ENCODE measurements at regions not wholly inside any gene's neighbourhood (a gene's known extent, or its start where the extent isn't known, plus 50 kb on each side); places are given as distances from the start of the nearest gene placed in this dataset.

DNA sequence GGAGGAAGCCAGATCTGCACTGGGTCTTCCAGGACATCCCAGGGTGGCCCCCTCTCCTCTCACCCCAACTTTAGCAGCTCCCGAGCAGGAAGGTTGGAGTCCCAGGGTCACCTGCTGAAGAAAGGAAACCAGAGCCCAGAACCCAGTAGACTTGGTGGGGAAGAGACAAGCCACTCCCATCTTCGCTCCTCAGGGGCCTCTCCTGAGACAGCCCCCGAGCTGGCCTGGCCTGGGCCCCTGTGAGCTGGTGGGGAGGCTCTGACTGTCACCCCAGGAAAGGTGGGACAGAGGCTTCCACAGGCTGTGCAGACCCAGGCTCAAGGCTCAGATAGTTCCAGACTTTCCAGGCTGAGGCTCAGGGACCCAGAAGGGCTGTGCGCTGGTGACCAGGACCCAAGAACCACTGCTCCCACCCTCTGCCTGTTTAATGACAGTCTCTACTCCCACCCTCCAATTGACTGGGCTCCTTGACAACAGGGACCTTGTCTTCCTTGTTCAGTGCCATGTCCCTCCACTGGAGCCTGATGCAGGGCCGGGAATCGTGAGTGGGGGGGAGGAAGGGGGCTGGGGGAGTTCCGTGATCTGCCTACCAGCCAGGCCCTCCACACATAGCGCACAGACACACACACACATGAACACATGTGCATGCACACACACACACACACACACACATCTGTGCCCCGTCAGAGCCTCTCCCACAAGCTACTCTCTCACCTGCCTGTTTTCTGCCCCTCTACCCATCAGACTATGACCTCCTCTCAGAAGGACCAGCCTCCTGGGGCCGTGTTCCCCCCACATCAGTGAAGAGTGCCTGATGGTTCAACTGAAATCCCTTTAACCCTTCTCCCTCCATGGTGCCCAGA, 401.2 kb downstream of the MATN1 start:
- no peaks in the 10 kb centered on the region for H3K9me3 Mint-ChIP-seq
- ATAC-seq (replicated peaks) (no peak), DNase-seq (no peak)
- no peak overlapping the region for H3K27ac Mint-ChIP-seq
- H3K4me3 Mint-ChIP-seq, result no peak overlapping the region
- H3K4me1 Mint-ChIP-seq, result no peaks in the 10 kb centered on the region
- no peaks in the 10 kb centered on the region for H3K36me3 Mint-ChIP-seq
- peaks cover 10 to 33% of the 10 kb centered on the region in 2 donors for H3K27me3 Mint-ChIP-seq

DNA sequence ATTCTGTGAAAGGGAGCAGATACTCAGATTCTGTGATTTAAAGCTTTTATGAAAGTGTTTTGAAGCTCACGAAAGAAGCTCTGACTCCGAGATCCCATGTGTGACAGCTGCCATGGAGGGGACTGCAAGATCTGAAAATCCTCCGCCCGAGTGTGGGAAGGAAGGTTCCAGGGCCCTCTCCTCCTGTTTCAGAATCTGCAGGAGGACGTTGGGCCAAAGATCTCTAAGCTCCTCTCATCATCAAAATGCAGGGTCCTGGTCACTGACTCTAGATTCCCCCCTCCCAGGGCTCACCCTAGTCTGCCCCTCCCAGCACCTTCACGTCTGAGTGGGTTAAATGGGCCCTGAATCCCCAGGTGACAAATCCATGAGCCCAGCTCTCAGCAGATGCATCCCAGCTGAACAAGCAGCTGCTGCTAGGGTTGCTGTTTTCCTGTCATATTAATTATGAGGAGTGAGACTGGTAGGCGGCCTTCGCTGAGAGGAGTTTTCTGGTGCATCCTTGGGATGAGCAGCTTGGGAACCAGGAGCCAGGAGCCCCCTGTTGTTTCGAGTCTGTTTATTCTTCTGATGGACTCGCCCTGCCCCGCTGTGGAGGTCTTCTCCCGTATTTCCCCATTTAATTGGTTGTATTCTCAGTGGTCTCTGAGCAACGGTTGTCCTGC, 402.0 kb downstream of the MATN1 start:
- peaks cover 10 to 40% of the 10 kb centered on the region in 2 donors for H3K27me3 Mint-ChIP-seq
- no peak overlapping the region for H3K4me3 Mint-ChIP-seq
- no peaks in the 10 kb centered on the region for H3K4me1 Mint-ChIP-seq
- peaks cover under 1 to 5% of the 10 kb centered on the region in 2 donors for H3K9me3 Mint-ChIP-seq
- no peaks in the 10 kb centered on the region for H3K36me3 Mint-ChIP-seq
- no peak overlapping the region for H3K27ac Mint-ChIP-seq
- ATAC-seq (replicated peaks) (no peak), DNase-seq (no peak)

- DNase-seq, result no peak
- Mint-ChIP-seq H3K4me3 (no peak overlapping the region), H3K27me3 (peaks cover 16 to 49% of the 10 kb centered on the region in 2 donors), H3K9me3 (peaks cover 4 to 7% of the 10 kb centered on the region in 2 donors), H3K36me3 (no peaks in the 10 kb centered on the region), H3K27ac (no peak overlapping the region), H3K4me1 (no peaks in the 10 kb centered on the region)
- ATAC-seq (replicated peaks), result no peak
Observed at GRCh38 chr1:30320581-30320890, 402.8 kb downstream of the MATN1 start.

GRCh38 chr1:30319765-30320580, 403.4 kb downstream of the MATN1 start:
- Mint-ChIP-seq H3K36me3 (no peaks in the 10 kb centered on the region), H3K27me3 (peaks cover 18 to 51% of the 10 kb centered on the region in 2 donors), H3K4me3 (no peak overlapping the region), H3K27ac (no peak overlapping the region), H3K4me1 (no peaks in the 10 kb centered on the region), H3K9me3 (peaks cover 4 to 7% of the 10 kb centered on the region in 2 donors)
- no peak for ATAC-seq (replicated peaks)
- no peak for DNase-seq

- peaks cover 4 to 7% of the 10 kb centered on the region in 2 donors for H3K9me3 Mint-ChIP-seq
- no peak overlapping the region for H3K4me3 Mint-ChIP-seq
- ATAC-seq (replicated peaks), result no peak
- no peaks in the 10 kb centered on the region for H3K36me3 Mint-ChIP-seq
- H3K27ac Mint-ChIP-seq, result no peak overlapping the region
- no peak for DNase-seq
- no peaks in the 10 kb centered on the region for H3K4me1 Mint-ChIP-seq
- peaks cover 19 to 53% of the 10 kb centered on the region in 2 donors for H3K27me3 Mint-ChIP-seq
Observed at GRCh38 chr1:30318864-30319718, 404.3 kb downstream of the MATN1 start.

DNA sequence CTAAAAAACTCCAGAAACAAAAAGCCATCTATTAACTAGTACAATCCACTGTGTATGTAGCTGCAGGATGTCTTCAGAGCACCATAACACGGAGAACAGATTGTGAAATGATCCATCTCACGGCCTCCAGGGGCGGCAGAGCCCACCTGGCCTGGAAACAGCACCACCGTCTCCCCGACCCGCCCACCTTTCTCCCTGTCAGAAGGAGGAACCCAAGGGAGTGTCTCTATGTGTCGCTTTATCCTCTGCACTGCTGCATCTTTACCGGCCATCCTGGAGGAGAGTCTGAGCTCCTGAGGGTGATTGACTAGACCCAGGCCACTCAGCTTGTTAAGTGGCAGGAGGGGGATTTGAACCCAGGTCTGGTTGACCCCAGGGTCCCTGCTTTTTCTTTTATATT, 405.0 kb downstream of the MATN1 start:
- H3K36me3 Mint-ChIP-seq, result no peaks in the 10 kb centered on the region
- DNase-seq (no peak), ATAC-seq (replicated peaks) (no peak)
- H3K4me1 Mint-ChIP-seq, result no peaks in the 10 kb centered on the region
- peaks cover 20 to 56% of the 10 kb centered on the region in 2 donors for H3K27me3 Mint-ChIP-seq
- H3K9me3 Mint-ChIP-seq, result peaks cover 4 to 7% of the 10 kb centered on the region in 2 donors
- H3K4me3 Mint-ChIP-seq, result no peak overlapping the region
- no peak overlapping the region for H3K27ac Mint-ChIP-seq

DNA sequence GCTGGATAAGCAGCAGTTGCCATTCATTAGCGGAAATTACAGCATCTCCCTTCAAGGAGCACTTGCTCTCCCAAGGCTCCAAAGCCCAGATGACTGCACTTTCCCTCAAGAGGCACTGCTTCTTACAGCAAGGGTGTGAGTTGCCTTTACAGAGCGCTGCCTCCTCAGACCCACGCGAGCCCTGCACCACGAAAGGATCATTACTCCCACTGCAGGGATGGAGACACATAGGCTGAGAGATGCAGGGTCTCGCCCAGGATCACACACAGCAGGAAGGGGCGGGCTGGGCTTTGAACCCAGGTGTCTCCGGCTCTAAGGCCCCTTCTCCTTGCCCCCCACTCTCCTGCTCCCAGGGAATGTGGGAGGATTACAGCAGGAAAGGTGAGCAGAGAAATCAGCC, 405.5 kb downstream of the MATN1 start:
- no peak for ATAC-seq (replicated peaks)

GRCh38 chr1:30316056-30316455, 407.3 kb downstream of the MATN1 start:
- Mint-ChIP-seq H3K9me3 (peaks cover 4 to 7% of the 10 kb centered on the region in 2 donors), H3K27ac (no peak overlapping the region), H3K27me3 (peaks cover 24 to 58% of the 10 kb centered on the region in 2 donors)

More for the DNA sequence above, 405.5 kb downstream of the MATN1 start:
- no peaks in the 10 kb centered on the region for H3K4me1 Mint-ChIP-seq
- H3K4me3 Mint-ChIP-seq, result no peak overlapping the region
- no peak for DNase-seq
- H3K36me3 Mint-ChIP-seq, result no peaks in the 10 kb centered on the region
- H3K9me3 Mint-ChIP-seq, result peaks cover 4 to 7% of the 10 kb centered on the region in 2 donors
- peaks cover 20 to 54% of the 10 kb centered on the region in 2 donors for H3K27me3 Mint-ChIP-seq
- no peak overlapping the region for H3K27ac Mint-ChIP-seq

DNA sequence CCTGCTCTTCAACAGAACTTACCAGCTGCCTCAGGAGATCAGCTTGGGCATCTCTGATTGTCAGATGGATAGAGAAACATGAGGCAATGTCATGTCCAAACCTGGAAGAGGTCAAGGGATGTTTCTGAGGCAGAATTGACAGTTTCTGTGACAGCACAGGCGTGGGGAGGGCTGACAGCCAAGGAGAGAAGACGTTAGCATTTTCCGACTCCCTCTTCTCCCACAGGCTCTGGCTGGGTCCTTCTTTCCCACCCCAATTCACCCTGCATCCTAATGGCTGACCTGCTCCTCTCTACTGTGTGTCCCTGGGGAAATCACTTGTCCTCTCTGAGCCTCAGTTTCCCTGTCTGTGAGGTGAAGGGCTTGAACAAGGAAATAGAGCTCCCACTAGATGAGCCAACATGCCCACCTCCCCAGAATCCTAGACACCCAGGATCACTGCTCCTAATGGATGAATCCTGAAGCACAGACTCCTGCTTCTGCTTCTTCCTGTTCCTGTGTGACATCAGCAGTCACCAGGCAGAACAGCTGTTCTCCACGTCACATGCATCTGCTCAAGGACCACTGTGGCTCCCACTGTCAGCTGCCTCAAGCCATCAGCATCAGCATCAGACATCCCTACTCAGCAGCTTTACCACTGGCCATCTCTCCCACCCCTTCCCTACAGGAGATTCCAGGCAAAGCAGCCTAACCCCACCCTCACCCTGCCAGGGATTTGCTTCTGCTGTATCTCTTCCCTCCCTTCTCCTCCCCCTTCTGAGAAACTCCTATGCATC, 408.0 kb downstream of the MATN1 start:
- peaks cover 21 to 62% of the 10 kb centered on the region in 2 donors for H3K27me3 Mint-ChIP-seq
- no peaks in the 10 kb centered on the region for H3K4me1 Mint-ChIP-seq
- H3K27ac Mint-ChIP-seq, result no peak overlapping the region
- no peak overlapping the region for H3K4me3 Mint-ChIP-seq
- DNase-seq (no peak), ATAC-seq (replicated peaks) (no peak)
- no peaks in the 10 kb centered on the region for H3K36me3 Mint-ChIP-seq
- H3K9me3 Mint-ChIP-seq, result peaks cover 4 to 7% of the 10 kb centered on the region in 2 donors

More at GRCh38 chr1:30316056-30316455, 407.3 kb downstream of the MATN1 start:
- Mint-ChIP-seq H3K4me3 (no peak overlapping the region), H3K4me1 (no peaks in the 10 kb centered on the region), H3K36me3 (no peaks in the 10 kb centered on the region)
- no peak for ATAC-seq (replicated peaks)
- DNase-seq, result no peak

DNA sequence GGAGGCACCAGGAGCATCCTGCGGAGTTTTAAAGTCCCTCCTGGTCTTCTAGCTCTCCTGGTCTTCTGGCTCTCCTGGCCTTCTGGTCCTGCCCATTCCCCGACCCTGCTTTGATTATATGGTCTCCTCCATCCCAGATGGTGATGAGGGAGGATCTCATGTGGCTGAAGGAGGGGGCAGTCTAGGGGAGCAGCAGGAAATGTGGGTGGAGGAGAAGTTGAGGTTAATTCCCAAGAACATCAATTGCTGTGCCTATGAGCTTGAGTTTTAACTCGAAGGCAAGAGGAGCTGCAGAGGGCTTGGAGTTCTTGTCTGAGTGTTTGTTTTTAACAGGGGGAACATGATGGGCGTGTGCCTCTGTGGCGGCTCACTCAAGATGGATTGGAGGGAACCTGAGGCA, 408.8 kb downstream of the MATN1 start:
- no peak overlapping the region for H3K4me3 Mint-ChIP-seq
- H3K36me3 Mint-ChIP-seq, result no peaks in the 10 kb centered on the region
- H3K9me3 Mint-ChIP-seq, result peaks cover 4 to 7% of the 10 kb centered on the region in 2 donors
- no peak for ATAC-seq (replicated peaks)
- DNase-seq, result no peak
- no peak overlapping the region for H3K27ac Mint-ChIP-seq
- H3K27me3 Mint-ChIP-seq, result peaks cover 20 to 57% of the 10 kb centered on the region in 2 donors
- H3K4me1 Mint-ChIP-seq, result no peaks in the 10 kb centered on the region

DNA sequence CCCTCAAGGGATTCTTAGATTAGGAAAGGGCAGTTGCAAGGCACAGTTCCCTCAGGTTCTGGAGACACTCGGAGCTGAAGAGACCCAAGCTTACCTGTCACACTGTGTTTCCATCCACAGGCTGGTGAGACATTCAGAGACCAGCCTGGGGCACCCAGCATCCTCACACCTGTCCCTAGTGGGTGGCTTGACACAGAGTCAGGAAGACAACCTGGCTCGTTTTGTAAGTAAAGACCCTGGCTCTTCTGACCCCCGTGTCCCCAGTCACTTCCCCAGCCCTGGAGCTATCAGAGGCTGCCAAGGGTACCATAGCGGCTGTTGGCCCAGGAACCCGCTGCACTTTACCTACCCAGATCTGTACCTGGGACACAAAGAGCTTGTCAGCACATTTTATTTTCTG, 409.8 kb downstream of the MATN1 start:
- Mint-ChIP-seq H3K4me1 (no peaks in the 10 kb centered on the region), H3K4me3 (no peak overlapping the region), H3K36me3 (no peaks in the 10 kb centered on the region), H3K27ac (no peak overlapping the region), H3K9me3 (peaks cover 4 to 7% of the 10 kb centered on the region in 2 donors), H3K27me3 (peaks cover 20 to 50% of the 10 kb centered on the region in 2 donors)
- ATAC-seq (replicated peaks), result no peak
- DNase-seq, result no peak

DNA sequence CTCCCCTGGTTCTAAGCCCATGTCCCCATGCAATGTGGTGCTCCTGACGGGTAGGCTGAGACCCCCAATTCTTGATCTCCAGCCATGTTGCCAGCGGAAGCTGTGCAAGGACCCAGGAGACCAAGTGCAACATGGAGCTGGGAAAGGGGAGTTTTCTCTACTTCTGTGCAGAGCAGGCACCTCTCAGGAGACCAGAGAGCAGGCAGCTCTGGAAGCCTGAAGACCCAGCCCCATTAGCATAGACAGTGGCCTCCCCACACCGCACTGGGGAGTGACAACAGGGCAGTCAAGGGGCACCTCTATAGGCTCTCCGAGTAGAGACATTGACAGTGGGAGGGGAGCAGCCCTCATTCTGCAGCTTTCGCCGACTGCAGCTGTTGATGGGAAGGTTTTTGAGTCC, 410.2 kb downstream of the MATN1 start:
- Mint-ChIP-seq H3K36me3 (no peaks in the 10 kb centered on the region), H3K27me3 (peaks cover 22 to 48% of the 10 kb centered on the region in 2 donors), H3K4me3 (no peak overlapping the region), H3K4me1 (no peaks in the 10 kb centered on the region), H3K9me3 (peaks cover 4 to 7% of the 10 kb centered on the region in 2 donors), H3K27ac (no peak overlapping the region)
- ATAC-seq (replicated peaks) (no peak), DNase-seq (no peak)

- Mint-ChIP-seq H3K4me1 (no peaks in the 10 kb centered on the region), H3K4me3 (no peak overlapping the region), H3K36me3 (no peaks in the 10 kb centered on the region), H3K27ac (no peak overlapping the region), H3K27me3 (peaks cover 27 to 44% of the 10 kb centered on the region in 2 donors), H3K9me3 (peaks cover 4 to 7% of the 10 kb centered on the region in 2 donors)
- no peak for DNase-seq
- no peak for ATAC-seq (replicated peaks)
Observed at GRCh38 chr1:30312226-30312625, 411.2 kb downstream of the MATN1 start.
